A549 (cell line): ENCODE measurements at regions not wholly inside any gene's neighbourhood (a gene's known extent, or its start where the extent isn't known, plus 50 kb on each side); places are given as distances from the start of the nearest gene placed in this dataset.

Source experiments
- ATAC-seq, 2 experiments: fragments of 200-7000 bp in 1 of 2; fragments of >200 bp in 1 of 2; cut with Nextera tagmentation in 1 of 2; cut with Tn5 transposase in 1 of 2; 3 replicates each; pipeline versions ENCODE4 v1.8.0 to v1.9.1; 2018 to 2020; ENCODE audit warnings: mild to moderate bottlenecking in 1 of 2, moderate library complexity in 1 of 2
- CTCF ChIA-PET: fragments of 300-600 bp; sonication (Branson Sonifier 250); formaldehyde crosslinking; extraction: SDS; loops from one replicate; lab custom pipeline; 2021; ENCODE audit warnings: antibody characterized with exemption, inconsistent platforms; lab: Yijun Ruan, JAX
- POLR2A ChIA-PET: fragments of 350-600 bp; formaldehyde crosslinking; extraction: SDS; loops from one replicate; lab custom pipeline; 2021; ENCODE audit warnings: antibody characterized with exemption, inconsistent platforms; lab: Yijun Ruan, JAX
- DNase-seq, 2 experiments: peaks; one replicate each; pipeline versions ENCODE4 v3.0.0 to v3.0.0-alpha.2; 2011 to 2016; ENCODE audit warnings: low read depth in 1 of 2, low spot score in 1 of 2
- FAIRE-seq: peaks from 2 replicates; lab custom pipeline; 2011; peaks lifted over from hg19 to GRCh38; lab: Jason Lieb, UNC
- H3K27ac ChIP-seq, 2 experiments: fragments of >200 bp; sonication (Bioruptor Twin); formaldehyde crosslinking; 3 replicates each; pipeline ENCODE4 v1.5.1; 2016 to 2017
- H3K4me1 ChIP-seq: fragments of >200 bp; sonication (Bioruptor Twin); formaldehyde crosslinking; 3 replicates; pipeline ENCODE4 v1.6.1; 2016
- H3K4me2 ChIP-seq: fragments of >200 bp; sonication (Bioruptor Twin); formaldehyde crosslinking; 3 replicates; pipeline ENCODE4 v1.6.1; 2016
- H3K4me3 ChIP-seq: fragments of >200 bp; sonication (Bioruptor Twin); formaldehyde crosslinking; 3 replicates; pipeline ENCODE4 v1.5.1; 2016
- H3K9me3 ChIP-seq: fragments of >200 bp; sonication (Bioruptor Twin); formaldehyde crosslinking; 3 replicates; pipeline ENCODE4 v1.6.1; 2016
- BHLHE40 ChIP-seq: IDR thresholded peaks from 2 replicates; pipeline ENCODE4 v1.6.1; 2012; ENCODE audit warnings: low read depth, low read length, inconsistent platforms
- CBX2 ChIP-seq: fragments of 200-600 bp; sonication (generic); IDR thresholded peaks from 2 replicates; pipeline ENCODE4 v1.6.1; 2016; ENCODE audit warnings: low read depth, mild to moderate bottlenecking, borderline replicate concordance
- CEBPB ChIP-seq, 2 experiments: fragments of >200 bp in 1 of 2; sonication (Bioruptor Twin) in 1 of 2; formaldehyde crosslinking in 1 of 2; IDR thresholded peaks; 2 replicates each; pipeline ENCODE4 v1.6.1; 2012 to 2016
- EHF ChIP-seq: fragments of 250-450 bp; sonication (Bioruptor Pico); IDR thresholded peaks from 2 replicates; pipeline ENCODE4 v1.5.0; 2020; ENCODE audit warnings: mild to moderate bottlenecking
- EHMT2 ChIP-seq: fragments of 200-600 bp; sonication (generic); IDR thresholded peaks from 2 replicates; pipeline ENCODE4 v1.6.1; 2016; ENCODE audit warnings: antibody characterized with exemption, low read depth, mild to moderate bottlenecking, moderate library complexity
- EP300 ChIP-seq, 2 experiments: fragments of >200 bp; sonication (Bioruptor Twin); formaldehyde crosslinking; IDR thresholded peaks; 2 replicates in 1 of 2; 3 replicates in 1 of 2; pipeline ENCODE4 v1.6.1; 2016 to 2017
- ESRRA ChIP-seq: fragments of 150-350 bp; IDR thresholded peaks from 2 replicates; pipeline ENCODE4 v1.6.1; 2014; ENCODE audit warnings: mild to moderate bottlenecking, low read length, borderline replicate concordance
- FOSL2 ChIP-seq, 2 experiments: fragments of 450-650 bp in 1 of 2; fragments of >200 bp in 1 of 2; sonication (Bioruptor Twin) in 1 of 2; formaldehyde crosslinking; IDR thresholded peaks; 2 replicates each; pipeline versions ENCODE4 v1.5.0 to v1.6.1; 2016 to 2020; ENCODE audit warnings: mild to moderate bottlenecking in 1 of 2, moderate library complexity in 1 of 2
- HDAC2 ChIP-seq: fragments of 200-600 bp; sonication (generic); IDR thresholded peaks from 2 replicates; pipeline ENCODE4 v1.6.1; 2016
- HES2 ChIP-seq: fragments of >200 bp; sonication (Bioruptor Twin); formaldehyde crosslinking; IDR thresholded peaks from 2 replicates; pipeline ENCODE4 v1.6.1; 2016
- JUN ChIP-seq, 2 experiments: fragments of >200 bp; sonication (Bioruptor Twin); formaldehyde crosslinking; IDR thresholded peaks; 2 replicates in 1 of 2; 3 replicates in 1 of 2; pipeline ENCODE4 v1.6.1; 2016 to 2017
- JUNB ChIP-seq: fragments of >200 bp; sonication (Bioruptor Twin); formaldehyde crosslinking; IDR thresholded peaks from 2 replicates; pipeline ENCODE4 v1.6.1; 2016
- KDM1A ChIP-seq: fragments of 200-600 bp; sonication (generic); IDR thresholded peaks from 2 replicates; pipeline ENCODE4 v1.6.1; 2016; ENCODE audit warnings: low read depth, mild to moderate bottlenecking
- MAFK ChIP-seq: fragments of 450-650 bp; IDR thresholded peaks from 2 replicates; pipeline ENCODE4 v1.6.1; 2014; ENCODE audit not compliant: partially characterized antibody
- MYC ChIP-seq: IDR thresholded peaks from 2 replicates; pipeline ENCODE4 v1.6.1; 2012; ENCODE audit warnings: mild to moderate bottlenecking, inconsistent platforms, low read length, improper control_type of control experiment, borderline replicate concordance
- NFE2L2 ChIP-seq: fragments of 150-350 bp; conservative IDR thresholded peaks from 2 replicates; pipeline ENCODE4 v1.6.1; 2014; ENCODE audit warnings: low read length
- NPAS2 ChIP-seq: fragments of 250-450 bp; sonication (Bioruptor Pico); IDR thresholded peaks from 2 replicates; pipeline ENCODE4 v1.8.0; 2022; ENCODE audit warnings: mild to moderate bottlenecking, moderate library complexity, borderline replicate concordance
- NR3C1 ChIP-seq: fragments of >200 bp; sonication (Bioruptor Twin); formaldehyde crosslinking; IDR thresholded peaks from 3 replicates; pipeline ENCODE4 v1.6.1; 2017
- POLR2A ChIP-seq: IDR thresholded peaks from 2 replicates; pipeline ENCODE4 v1.6.1; 2012; ENCODE audit warnings: mild to moderate bottlenecking, low read length
- RAD21 ChIP-seq, 2 experiments: fragments of >200 bp in 1 of 2; sonication (Bioruptor Twin) in 1 of 2; formaldehyde crosslinking in 1 of 2; IDR thresholded peaks in 1 of 2; conservative IDR thresholded peaks in 1 of 2; 2 replicates in 1 of 2; 3 replicates in 1 of 2; pipeline ENCODE4 v1.6.1; 2012 to 2018; ENCODE audit warnings: inconsistent platforms in 1 of 2
- RFX5 ChIP-seq: fragments of 450-650 bp; IDR thresholded peaks from 2 replicates; pipeline ENCODE4 v1.7.1; 2014; ENCODE audit warnings: antibody characterized with exemption, mild to moderate bottlenecking, moderate library complexity
- SMC3 ChIP-seq: fragments of >200 bp; sonication (Bioruptor Twin); formaldehyde crosslinking; IDR thresholded peaks from 3 replicates; pipeline ENCODE4 v1.6.1; 2018; ENCODE audit warnings: inconsistent platforms
- SREBF2 ChIP-seq: fragments of 450-650 bp; IDR thresholded peaks from 2 replicates; pipeline ENCODE4 v1.6.1; 2014; ENCODE audit warnings: mild to moderate bottlenecking, moderate library complexity
- TFCP2L1 ChIP-seq: fragments of 250-450 bp; sonication (Bioruptor Pico); IDR thresholded peaks from 2 replicates; pipeline ENCODE4 v1.5.0; 2021; ENCODE audit warnings: mild to moderate bottlenecking
- ZNF302 ChIP-seq: fragments of 250-450 bp; sonication (Bioruptor Pico); IDR thresholded peaks from 2 replicates; pipeline ENCODE4 v1.9.0; 2021; ENCODE audit warnings: inconsistent platforms, mild to moderate bottlenecking, moderate library complexity
- WGBS: methylation state at CpG from one replicate; pipeline ENCODE4 v1.1.6; 2017; ENCODE audit errors: missing lambda C conversion rate; 5-methylcytosine and 5-hydroxymethylcytosine counted together
- TF ChIP-seq, protein P1 (sequence below): fragments of 200-600 bp; sonication (generic); IDR thresholded peaks from 2 replicates; pipeline ENCODE4 v1.6.1; 2016; ENCODE audit warnings: antibody characterized with exemption, mild to moderate bottlenecking, moderate library complexity
- TF ChIP-seq, protein P2 (sequence below): IDR thresholded peaks from 2 replicates; pipeline ENCODE4 v1.6.1; 2012
- TF ChIP-seq, protein P3 (sequence below): fragments of 150-350 bp; IDR thresholded peaks from 2 replicates; pipeline ENCODE4 v1.6.1; 2014; ENCODE audit warnings: low read depth, mild to moderate bottlenecking, low read length

DNA sequence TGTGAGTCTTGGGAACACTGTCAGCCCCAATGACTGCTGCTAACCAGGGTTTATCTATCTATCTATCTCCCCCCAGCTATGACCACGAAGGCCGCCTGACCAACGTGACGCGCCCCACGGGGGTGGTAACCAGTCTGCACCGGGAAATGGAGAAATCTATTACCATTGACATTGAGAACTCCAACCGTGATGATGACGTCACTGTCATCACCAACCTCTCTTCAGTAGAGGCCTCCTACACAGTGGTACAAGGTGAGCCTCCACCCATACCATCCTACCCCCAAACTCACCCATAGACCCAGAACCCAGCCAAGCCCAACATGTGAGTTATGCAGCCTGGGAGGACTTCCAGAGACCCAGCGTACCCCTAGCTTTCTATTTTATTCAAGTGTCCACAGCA is 65.4 kb upstream of the WWC1 start (continued):
- TF ChIP-seq, protein P1, sequence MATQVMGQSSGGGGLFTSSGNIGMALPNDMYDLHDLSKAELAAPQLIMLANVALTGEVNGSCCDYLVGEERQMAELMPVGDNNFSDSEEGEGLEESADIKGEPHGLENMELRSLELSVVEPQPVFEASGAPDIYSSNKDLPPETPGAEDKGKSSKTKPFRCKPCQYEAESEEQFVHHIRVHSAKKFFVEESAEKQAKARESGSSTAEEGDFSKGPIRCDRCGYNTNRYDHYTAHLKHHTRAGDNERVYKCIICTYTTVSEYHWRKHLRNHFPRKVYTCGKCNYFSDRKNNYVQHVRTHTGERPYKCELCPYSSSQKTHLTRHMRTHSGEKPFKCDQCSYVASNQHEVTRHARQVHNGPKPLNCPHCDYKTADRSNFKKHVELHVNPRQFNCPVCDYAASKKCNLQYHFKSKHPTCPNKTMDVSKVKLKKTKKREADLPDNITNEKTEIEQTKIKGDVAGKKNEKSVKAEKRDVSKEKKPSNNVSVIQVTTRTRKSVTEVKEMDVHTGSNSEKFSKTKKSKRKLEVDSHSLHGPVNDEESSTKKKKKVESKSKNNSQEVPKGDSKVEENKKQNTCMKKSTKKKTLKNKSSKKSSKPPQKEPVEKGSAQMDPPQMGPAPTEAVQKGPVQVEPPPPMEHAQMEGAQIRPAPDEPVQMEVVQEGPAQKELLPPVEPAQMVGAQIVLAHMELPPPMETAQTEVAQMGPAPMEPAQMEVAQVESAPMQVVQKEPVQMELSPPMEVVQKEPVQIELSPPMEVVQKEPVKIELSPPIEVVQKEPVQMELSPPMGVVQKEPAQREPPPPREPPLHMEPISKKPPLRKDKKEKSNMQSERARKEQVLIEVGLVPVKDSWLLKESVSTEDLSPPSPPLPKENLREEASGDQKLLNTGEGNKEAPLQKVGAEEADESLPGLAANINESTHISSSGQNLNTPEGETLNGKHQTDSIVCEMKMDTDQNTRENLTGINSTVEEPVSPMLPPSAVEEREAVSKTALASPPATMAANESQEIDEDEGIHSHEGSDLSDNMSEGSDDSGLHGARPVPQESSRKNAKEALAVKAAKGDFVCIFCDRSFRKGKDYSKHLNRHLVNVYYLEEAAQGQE = no peak
- TF ChIP-seq, protein P2, sequence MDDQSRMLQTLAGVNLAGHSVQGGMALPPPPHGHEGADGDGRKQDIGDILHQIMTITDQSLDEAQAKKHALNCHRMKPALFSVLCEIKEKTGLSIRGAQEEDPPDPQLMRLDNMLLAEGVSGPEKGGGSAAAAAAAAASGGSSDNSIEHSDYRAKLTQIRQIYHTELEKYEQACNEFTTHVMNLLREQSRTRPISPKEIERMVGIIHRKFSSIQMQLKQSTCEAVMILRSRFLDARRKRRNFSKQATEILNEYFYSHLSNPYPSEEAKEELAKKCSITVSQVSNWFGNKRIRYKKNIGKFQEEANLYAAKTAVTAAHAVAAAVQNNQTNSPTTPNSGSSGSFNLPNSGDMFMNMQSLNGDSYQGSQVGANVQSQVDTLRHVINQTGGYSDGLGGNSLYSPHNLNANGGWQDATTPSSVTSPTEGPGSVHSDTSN = no peak
- TF ChIP-seq HDAC2 (no peak), SREBF2 (no peak)

GRCh38 chr5:168227001-168227400 is 64.4 kb upstream of the WWC1 start:
- no peak for FAIRE-seq
- no peak for ATAC-seq
- no peak for DNase-seq
- no peak overlapping the region for H3K27ac ChIP-seq
- H3K4me1 ChIP-seq = no peaks in the 10 kb centered on the region
- no peak overlapping the region for H3K4me3 ChIP-seq
- H3K9me3 ChIP-seq = no peaks in the 10 kb centered on the region
- 58% methylated on average over 8 of the region's 8 CpGs for WGBS
- no peak for TF ChIP-seq HES2
- no peak for TF ChIP-seq MYC
- no peak for TF ChIP-seq ESRRA
- TF ChIP-seq BHLHE40 = no peak
- TF ChIP-seq NPAS2 (CRISPR knock-in tag) = no peak
- TF ChIP-seq MAFK = no peak
- POLR2A ChIA-PET = no interaction called here
- CTCF ChIA-PET = no interaction called here
- H3K4me2 ChIP-seq = no peak overlapping the region

DNA sequence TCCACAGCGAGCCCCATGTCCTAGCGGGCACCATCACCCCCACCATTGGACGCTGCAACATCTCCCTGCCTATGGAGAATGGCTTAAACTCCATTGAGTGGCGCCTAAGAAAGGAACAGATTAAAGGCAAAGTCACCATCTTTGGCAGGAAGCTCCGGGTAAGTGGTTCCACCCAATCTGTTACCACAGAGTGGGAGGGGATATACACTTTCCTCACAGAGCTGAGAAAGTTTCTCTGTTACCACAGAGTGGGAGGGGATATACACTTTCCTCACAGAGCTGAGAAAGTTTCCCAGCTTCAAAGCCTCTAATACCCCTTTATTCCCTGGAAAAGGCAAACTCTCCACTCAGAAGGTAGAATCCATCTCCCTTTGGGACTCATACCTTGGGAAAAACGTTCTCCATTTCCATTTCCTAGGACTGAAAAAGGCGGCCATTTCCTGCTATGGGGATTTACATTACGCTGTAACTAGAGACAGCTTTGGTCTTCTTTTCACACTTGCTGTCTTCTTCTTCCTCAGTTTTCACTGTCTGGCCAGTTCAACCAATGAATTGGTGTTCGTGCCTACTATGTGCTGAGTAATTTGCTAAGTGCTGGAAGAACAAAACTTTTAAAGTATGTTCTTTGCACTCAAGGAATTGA is 63.4 kb upstream of the WWC1 start:
- Histone ChIP-seq H3K4me2 (no peak overlapping the region), H3K9me3 (no peaks in the 10 kb centered on the region), H3K4me1 (no peaks in the 10 kb centered on the region), H3K4me3 (no peak overlapping the region), H3K27ac (no peak overlapping the region)
- CTCF ChIA-PET = interaction anchor here (0.6 kb wide), 1 partner anchor 634 kb away, joined by 3 read pairs; no protein-coding TSS in a partner anchor
- DNase-seq (no peak), FAIRE-seq (no peak), ATAC-seq (no peak)
- TF ChIP-seq NR3C1 (no peak), CBX2 (no peak), ZNF302 (CRISPR knock-in tag) (no peak), POLR2A (no peak), EP300 (IDR thresholded peaks at IDR 0.05) (no peak), RFX5 (no peak), EHF (CRISPR knock-in tag) (no peak)
- WGBS = 56% methylated on average over 9 of the region's 9 CpGs
- POLR2A ChIA-PET = no interaction called here

GRCh38 chr5:168228668-168229067 is 62.8 kb upstream of the WWC1 start:
- Histone ChIP-seq H3K4me3 (no peak overlapping the region), H3K4me2 (no peak overlapping the region), H3K27ac (no peak overlapping the region), H3K4me1 (no peaks in the 10 kb centered on the region), H3K9me3 (no peaks in the 10 kb centered on the region)
- ChIA-PET CTCF (no interaction called here), POLR2A (no interaction called here)
- 60% methylated on average over 3 of the region's 3 CpGs for WGBS
- DNase-seq = no peak
- FAIRE-seq = no peak
- no peak for ATAC-seq
- TF ChIP-seq POLR2A = no peak
- TF ChIP-seq ZNF302 (CRISPR knock-in tag) = no peak
- TF ChIP-seq, protein P3, sequence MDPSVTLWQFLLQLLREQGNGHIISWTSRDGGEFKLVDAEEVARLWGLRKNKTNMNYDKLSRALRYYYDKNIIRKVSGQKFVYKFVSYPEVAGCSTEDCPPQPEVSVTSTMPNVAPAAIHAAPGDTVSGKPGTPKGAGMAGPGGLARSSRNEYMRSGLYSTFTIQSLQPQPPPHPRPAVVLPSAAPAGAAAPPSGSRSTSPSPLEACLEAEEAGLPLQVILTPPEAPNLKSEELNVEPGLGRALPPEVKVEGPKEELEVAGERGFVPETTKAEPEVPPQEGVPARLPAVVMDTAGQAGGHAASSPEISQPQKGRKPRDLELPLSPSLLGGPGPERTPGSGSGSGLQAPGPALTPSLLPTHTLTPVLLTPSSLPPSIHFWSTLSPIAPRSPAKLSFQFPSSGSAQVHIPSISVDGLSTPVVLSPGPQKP = no peak
- no peak for TF ChIP-seq JUN (IDR thresholded peaks at IDR 0.05)
- TF ChIP-seq JUNB = no peak
- no peak for TF ChIP-seq BHLHE40
- TF ChIP-seq SMC3 = no peak
- TF ChIP-seq NFE2L2 = no peak
- TF ChIP-seq CEBPB (IDR thresholded peaks at IDR 0.05) = no peak
- no peak for TF ChIP-seq MAFK
- TF ChIP-seq SREBF2 = no peak
- TF ChIP-seq TFCP2L1 = no peak
- no peak for TF ChIP-seq KDM1A
- no peak for TF ChIP-seq EHMT2
- TF ChIP-seq NR3C1 = no peak
- TF ChIP-seq CBX2 = no peak
- TF ChIP-seq FOSL2 (IDR thresholded peaks at IDR 0.05) = no peak
- TF ChIP-seq FOSL2 (CRISPR knock-in tag; IDR thresholded peaks at IDR 0.05) = no peak
- no peak for TF ChIP-seq RAD21 (conservative IDR thresholded peaks at IDR 0.05 in 1 of 2, IDR thresholded peaks at IDR 0.05 in 1 of 2)
